Right lobe of liver (tissue), 4 donors: ENCODE measurements at regions not wholly inside any gene's neighbourhood (a gene's known extent, or its start where the extent isn't known, plus 50 kb on each side); places are given as distances from the start of the nearest gene placed in this dataset.

Experiments
- POLR2A ChIP-seq: fragments of 450-650 bp; IDR thresholded peaks from one replicate; pipeline ENCODE4 v1.6.1; 2017; ENCODE audit warnings: antibody characterized with exemption, mild to moderate bottlenecking
- TF ChIP-seq, protein P1 (sequence below), 4 donors: fragments of 200-600 bp in 3 of 4; fragments of 450-650 bp in 1 of 4; IDR thresholded peaks; one replicate each; pipeline versions ENCODE4 v1.5.1 to v1.8.0; 2016 to 2022; ENCODE audit warnings: antibody characterized with exemption in 4 of 4, mild to moderate bottlenecking in 2 of 4
- donor health status: DM: no; HTN: no; CAD: no.
- donor health status: DM: no; HTN: no; CAD: no.
- donor health status: DM: no; HTN: yes; CAD: no.

DNA sequence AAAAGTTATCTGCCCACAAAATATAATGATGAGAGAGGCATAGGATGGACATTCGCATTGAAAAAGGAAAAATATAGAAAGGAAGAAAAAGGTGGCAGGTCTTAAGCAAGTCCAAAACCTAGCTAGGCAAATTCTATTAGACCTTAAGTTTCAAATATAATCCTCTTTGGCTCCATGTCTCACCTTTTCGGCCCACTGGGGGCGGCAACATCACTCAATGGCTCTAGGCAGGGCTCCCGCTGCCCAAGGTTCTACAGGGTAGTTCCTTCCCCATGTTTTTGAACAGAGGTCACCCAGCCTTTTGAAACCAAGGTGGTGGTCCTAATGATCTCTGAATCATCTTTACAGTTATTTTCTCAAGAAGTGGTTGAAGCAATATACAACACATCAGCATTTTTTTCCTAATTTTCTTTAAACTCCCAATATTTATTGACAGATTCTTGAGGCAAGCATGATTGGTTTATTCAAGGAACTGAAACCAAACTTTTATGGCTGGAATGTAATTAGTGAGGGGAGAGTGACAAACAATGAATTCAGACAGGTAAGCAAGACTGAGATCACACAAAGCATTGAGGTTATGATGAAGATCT lies 309.4 kb downstream of the ANTXR2 start:
- TF ChIP-seq, protein P1, sequence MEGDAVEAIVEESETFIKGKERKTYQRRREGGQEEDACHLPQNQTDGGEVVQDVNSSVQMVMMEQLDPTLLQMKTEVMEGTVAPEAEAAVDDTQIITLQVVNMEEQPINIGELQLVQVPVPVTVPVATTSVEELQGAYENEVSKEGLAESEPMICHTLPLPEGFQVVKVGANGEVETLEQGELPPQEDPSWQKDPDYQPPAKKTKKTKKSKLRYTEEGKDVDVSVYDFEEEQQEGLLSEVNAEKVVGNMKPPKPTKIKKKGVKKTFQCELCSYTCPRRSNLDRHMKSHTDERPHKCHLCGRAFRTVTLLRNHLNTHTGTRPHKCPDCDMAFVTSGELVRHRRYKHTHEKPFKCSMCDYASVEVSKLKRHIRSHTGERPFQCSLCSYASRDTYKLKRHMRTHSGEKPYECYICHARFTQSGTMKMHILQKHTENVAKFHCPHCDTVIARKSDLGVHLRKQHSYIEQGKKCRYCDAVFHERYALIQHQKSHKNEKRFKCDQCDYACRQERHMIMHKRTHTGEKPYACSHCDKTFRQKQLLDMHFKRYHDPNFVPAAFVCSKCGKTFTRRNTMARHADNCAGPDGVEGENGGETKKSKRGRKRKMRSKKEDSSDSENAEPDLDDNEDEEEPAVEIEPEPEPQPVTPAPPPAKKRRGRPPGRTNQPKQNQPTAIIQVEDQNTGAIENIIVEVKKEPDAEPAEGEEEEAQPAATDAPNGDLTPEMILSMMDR (IDR thresholded peaks at IDR 0.05) = no peak
- TF ChIP-seq POLR2A = no peak
